Activated naive CD4-positive, alpha-beta T cell (primary cell): ENCODE measurements at regions not wholly inside any gene's neighbourhood (a gene's known extent, or its start where the extent isn't known, plus 50 kb on each side); places are given as distances from the start of the nearest gene placed in this dataset.

Experiments
- DNase-seq, 4 experiments: peaks; one replicate each; lab custom pipeline; 2025; lab: John Stamatoyannopoulos, UW

DNA sequence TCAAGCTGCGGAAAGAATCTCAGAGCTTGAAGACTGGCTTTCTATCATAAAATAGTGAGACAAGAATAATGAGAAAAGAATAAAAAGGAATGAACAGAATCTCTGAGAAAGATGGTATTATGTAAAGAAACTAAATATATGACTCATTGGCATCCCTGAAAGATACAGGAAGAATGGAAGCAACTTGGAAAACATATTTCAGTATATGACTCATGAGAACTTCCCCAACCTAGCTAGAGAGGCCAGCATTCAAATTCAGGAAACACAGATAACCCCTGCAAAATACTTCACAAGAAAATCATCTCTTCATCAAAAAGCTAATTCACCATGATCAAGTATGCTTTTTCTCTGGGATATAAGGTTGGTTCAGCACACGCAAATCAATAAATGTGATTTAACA is 2318.0 kb downstream of the PCDH9 start:
- DNase-seq, result no peak

DNA sequence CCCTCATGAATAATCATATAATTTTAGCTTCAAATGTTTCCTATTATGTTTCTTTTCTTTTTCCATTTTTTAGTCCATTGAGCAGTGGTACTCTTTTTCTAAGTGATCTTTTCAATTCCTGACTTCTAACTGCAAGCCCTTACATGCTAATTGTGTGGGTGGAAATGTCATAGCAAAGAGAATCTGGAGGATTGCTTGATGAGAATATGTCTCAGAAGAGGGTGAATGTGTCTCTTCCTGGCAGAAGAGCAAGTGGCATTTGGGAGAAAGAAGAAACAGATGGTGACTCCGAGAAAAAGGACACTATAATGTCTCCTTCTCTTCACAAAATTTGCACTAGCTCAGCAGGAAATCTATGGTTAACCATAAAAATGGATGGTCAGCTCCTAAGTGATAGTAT is 2320.0 kb downstream of the PCDH9 start:
- DNase-seq, result no peak

DNA sequence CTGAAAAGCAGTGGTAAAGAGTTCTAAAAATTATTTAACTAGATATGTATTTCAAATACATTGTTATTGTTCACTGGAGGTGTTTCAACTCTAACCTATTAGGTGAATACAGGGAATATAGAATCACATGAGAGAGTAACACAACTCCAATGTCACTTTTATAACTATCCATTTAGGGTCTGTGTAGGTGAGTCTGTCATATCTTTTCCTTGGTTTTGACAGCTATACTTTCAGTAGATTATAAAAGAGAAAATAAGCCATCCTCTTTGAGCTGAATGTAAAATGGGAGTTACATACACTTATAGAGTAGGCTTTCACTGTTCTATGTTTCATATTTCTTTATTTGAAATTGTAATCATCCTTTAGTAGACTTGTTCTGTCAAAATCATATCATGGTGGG is 2321.0 kb downstream of the PCDH9 start:
- DNase-seq, result no peak

DNA sequence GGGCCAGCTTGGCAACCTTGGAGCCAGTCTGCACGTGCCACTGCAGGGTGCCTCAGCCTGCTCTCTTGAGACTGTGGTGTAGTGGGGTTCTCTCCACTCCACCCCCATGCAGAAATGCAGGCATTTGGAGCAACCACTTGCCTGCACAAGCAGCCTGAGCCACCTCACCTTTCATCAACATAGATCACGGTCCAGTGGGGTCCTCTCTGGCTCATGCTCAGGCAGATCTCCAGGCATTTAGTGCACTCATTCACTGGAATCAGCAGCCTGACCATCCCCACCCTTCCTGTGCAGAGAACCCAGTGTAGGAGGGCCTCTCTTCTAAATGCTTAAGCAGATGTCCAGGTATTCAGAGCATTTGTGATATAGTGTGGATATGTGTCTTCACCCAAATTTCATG is 2330.1 kb downstream of the PCDH9 start:
- no peak for DNase-seq

DNA sequence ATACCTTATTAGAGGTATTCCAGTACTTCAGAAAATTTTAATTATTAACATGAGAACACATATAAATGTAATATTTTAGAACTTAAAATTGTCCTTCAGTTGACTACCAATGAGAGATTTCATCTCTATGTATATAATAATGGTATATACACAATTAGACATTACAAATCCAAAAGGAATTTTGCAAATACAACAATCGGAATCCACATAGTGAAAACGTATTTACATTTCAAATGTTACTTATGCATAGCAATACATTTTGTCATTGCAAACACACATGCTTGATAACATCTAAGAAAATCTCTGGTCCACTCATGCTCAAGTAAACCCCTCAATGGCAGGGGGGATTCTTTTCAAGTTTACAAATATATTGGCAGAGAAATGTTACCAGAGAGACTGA is 2345.2 kb downstream of the PCDH9 start:
- no peak for DNase-seq

DNA sequence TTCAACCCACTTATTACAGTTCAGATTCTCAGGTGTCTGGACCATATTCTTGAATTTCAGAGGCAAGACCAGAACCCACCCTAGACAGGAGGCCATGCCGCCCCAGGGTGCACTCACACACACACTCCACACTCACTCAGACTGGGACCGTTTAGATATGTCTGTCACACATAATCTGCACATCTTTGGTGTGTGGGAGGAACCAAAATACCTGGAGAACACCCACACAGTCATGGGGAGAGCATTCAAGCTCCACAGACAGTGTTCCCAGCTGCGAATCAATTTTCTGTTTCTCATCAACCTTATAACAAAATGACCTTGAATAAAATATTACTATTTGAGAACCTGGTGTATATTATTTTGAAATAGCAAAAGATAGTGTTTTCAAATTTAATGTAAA is 2353.0 kb downstream of the PCDH9 start:
- DNase-seq, result no peak

DNA sequence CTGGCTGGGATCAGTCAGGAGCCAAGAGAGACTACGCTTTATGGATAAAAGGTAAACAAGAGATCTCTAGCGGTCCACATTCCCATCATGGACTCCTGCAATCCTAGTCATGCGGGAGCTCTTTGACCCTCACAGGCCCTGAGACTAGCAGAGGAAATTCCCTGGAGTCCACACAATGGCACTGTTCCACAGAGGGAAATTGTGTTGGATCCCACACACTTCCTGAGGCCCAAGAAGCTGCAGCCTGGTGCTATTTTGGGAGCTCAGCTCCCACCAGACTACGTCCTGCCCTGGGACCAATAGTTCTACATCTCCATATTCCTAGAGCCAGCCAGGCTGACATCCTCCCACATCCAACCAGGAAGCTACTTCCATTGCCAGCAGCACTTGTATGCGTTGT is 2358.4 kb downstream of the PCDH9 start:
- DNase-seq, result no peak

DNA sequence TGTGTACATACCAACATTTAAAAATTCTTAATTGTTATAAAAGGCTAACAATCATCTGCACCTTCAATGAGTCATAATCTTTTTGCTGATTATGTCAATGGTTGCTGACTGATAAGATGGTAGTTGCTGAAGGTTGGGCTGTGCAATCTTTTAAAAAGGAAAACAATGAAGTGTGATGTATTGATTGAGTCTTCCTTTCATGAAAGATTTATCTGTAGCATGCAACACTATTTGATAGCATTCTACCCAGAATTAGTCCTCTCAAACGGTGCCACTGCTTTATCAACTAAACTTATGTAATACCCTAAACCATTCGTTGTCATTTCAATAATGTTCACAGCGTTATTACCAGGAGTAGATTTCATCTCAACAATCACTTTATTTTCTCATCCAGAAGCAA is 2360.6 kb downstream of the PCDH9 start:
- DNase-seq, result no peak

DNA sequence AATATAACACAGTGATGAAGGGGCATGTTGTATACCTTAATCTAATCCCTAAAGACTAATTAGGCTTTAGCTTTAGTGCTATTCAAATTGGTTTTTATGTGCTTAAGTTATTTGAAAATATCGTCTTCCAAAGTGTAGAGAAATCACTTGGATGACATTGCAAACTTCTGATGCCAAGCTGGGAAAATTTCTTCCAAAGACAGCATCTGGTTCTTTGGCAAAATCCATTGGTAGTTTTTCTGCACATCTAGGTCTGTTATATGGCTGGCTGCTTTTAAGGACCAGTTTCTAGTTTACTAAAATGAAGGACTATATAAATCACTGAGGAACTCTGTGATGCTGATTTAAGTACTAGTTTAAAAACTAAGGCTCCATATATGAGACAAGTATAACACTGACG is 2362.3 kb downstream of the PCDH9 start:
- DNase-seq, result no peak

DNA sequence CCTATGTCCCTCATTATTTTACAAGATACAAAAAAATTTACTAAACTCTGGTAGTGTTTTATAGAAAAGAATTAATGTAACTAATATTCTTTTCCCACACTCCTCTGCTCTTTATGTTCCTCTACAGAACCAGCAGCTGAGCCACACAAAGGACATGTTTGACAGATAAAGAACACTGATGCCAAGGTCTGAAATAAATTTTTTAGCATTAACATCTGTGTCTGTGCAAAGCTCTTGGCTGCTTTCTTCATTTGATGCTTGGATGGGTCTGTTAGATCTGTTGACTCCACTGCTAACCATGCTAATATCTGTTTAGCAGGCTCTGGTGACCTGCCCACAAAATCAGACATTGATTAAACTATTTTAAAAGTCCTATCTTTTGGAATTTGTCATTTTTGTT is 2363.8 kb downstream of the PCDH9 start:
- DNase-seq, result no peak

DNA sequence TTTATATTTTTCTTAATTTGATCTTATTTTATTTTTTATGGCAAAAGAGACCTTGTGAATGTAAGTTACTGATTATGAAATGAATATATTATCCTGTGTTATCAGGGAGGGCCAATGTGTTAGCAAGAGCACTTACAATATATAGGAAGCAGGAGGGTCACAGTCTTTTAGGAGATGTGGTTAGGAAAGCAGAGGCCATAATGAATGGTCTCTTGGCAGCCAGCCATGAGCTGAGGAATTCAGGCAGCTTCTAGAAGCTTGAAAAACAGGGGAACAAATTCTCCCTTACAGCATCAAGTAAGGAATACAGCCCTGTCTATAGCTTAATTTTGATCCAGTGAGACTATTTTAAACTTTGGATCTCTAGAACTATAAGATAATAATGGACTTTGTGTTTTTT is 2374.6 kb downstream of the PCDH9 start:
- no peak for DNase-seq

DNA sequence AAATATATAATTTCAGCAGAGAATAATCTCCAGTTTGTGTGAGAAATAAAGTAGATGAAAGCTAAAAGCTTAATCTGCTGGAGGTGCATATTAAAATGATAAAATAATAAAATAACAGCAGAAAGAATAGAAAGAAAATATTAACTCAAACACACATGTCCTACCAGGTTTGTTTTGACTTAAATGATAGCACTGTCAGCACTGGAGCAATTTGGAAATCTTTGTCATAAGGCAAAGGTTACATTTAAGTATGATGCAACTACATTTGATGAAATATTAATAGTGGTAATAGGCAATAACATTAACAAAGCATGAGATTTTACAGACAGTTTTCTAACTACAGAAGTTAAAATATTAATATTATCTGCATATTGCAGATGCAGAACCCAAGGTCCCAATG is 2380.1 kb downstream of the PCDH9 start:
- no peak for DNase-seq

DNA sequence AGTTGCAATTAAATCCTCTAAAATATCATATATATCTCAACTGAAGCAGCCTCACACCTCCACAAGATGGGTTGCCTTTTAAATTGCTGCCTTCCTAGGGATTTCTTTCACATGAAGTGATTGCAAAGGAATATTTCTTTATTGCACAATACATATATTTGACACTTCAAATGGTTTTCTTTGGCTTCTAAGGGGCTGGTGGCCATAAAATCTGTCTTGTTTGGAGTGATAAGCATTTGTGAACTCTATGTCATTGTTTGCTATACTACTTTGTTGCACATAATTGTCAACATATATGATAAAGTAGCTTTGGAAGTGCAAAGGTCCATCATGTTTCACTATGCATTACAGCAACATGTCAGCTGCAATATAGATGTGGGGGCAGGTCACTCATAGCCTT is 2380.9 kb downstream of the PCDH9 start:
- DNase-seq, result no peak

DNA sequence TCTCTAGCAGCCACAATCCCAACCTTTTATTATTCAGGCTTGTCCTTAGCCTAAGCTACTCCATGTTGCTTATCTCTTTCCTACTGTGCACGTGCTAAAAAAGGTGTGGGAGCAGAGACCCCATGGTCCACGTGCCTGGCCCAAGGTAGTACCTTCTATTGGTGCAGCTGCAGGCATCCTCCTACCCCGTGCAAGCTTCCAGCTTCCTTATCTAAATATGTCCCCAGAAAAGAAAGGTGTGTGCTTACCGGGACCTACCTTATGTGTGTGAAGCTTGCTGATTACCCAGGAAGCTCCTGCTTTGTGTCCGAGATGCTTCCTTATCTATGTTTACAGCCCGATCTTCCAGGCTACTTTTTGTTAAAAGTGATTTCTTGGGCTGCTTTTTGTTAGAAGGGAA is 2382.4 kb downstream of the PCDH9 start:
- no peak for DNase-seq

DNA sequence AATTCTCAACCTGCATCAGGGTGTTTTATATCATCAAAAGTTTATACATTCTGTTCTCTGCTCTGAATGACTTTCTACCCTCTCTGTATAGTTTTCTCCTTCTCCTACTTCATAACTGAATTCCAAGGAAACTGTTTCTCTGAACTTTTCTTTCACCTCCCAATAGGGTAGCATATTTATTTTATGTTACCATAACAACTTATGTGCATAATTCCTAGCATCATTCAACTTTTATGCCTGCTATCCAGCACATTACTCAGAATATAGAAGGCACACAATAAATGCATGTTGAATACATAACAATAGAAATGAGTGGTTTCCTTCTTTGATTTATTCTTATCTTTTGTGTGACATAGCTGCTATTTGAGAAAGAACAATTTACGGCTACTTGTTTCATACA is 2385.0 kb downstream of the PCDH9 start:
- DNase-seq, result no peak

DNA sequence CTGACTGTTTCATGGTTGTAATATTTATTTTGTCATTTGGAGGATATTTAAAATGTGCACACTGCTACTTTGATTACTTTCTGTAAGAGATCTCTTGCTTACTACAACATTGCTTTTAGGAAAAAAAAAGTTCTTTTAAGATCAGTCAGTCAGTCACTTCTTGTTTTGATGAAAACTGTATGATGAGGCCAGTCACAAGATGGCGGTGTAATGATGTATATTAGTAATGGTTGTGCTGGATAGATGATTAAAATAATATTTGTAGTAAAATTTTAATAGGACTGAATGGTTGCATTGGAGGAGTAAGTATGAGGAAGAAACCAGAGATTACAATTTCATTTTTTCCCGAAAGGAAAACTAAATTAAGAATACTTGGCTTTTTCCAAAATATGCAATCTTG is 2411.1 kb downstream of the PCDH9 start:
- DNase-seq, result no peak

DNA sequence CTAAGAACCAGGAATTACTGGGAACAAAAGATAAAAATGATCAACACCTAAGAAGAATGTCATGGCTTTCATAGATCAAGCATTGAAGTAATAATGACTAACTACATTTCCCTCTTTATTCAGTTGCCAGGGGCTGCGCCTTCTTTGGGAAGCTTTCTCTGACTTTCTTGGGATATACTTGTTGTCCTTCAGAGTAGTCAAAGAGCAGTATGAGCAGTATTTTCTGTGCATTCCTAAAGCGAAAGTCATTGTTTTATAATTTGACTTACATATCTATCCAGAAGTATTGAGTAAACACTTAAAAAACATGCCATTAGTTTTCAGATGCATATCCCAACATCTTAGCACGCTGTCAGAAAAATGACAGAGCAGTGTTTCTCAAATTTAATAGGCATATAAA is 2412.4 kb downstream of the PCDH9 start:
- DNase-seq, result no peak

DNA sequence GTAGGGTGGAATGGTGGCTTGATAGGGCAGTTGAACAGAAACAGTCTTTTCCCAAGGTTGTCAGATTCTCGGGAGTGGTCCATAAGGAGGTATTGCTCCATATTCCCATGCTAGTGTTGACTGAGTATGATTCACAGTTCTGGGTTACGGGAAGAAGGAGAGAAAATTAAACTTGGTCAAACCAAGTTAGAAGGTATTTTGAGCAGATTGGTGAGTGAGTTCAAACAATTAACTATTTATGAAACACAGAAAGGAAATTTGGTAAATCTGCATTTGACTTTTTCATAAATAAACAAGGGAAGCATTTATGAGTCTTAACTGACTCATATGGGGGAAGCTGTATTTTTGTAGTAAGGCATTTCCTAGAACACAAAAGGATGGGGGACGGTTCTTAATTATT is 2419.4 kb downstream of the PCDH9 start:
- no peak for DNase-seq

DNA sequence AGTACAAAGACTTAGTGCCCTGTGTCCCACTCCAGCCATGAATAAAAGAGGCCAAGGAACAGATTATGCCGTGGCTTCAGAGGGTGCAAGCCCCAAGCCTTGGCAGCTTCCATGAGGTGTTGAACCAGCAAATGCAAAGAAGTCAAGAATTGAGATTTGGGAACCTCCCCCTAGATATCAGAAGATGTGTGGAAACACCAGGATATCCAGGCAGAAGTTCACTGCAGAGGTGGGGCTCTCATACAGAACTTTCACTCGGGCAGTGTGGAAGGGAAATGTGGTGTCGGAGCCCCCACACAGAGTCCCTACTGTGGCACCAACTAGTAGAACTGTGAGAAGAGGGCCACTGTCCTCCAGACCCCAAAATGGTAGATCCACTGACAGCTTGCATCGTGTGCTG is 2421.4 kb downstream of the PCDH9 start:
- no peak for DNase-seq

DNA sequence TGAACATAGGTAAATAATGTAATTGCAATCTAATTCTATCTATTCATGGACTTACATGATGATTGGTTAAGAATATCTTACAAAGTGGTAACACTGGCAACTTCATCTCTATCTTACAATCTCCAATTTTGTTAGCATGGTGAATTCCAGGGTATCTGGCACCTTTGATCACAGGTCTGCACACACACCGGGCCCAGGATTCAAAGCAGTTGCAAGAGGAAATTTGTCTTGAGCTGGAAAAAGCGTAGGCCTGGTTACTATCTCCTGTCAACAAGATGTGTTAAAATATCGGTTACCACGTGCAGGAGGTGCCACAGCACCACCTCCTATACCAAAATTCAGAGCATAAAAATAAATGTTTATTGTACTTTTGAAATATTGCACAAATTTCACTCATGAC is 2428.4 kb downstream of the PCDH9 start:
- DNase-seq, result no peak

DNA sequence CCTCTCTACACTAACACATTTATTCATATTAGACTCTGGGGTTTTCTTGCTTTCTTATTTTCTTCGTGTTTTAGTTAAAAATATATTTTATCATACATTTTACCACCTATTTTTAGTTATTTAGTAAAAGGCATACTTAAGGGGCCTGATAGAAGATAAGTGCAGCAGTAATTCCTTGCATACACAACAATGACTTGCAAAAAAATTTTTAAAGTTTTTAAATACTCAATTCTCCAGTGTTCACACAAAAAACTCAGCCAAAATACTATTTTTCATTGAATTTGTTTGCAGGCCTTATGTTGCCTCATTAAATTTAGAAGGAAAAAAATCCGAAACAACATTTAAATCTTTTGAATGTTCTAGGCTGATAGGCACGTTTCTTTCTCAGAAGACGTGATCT is 2431.7 kb downstream of the PCDH9 start:
- DNase-seq, result no peak

DNA sequence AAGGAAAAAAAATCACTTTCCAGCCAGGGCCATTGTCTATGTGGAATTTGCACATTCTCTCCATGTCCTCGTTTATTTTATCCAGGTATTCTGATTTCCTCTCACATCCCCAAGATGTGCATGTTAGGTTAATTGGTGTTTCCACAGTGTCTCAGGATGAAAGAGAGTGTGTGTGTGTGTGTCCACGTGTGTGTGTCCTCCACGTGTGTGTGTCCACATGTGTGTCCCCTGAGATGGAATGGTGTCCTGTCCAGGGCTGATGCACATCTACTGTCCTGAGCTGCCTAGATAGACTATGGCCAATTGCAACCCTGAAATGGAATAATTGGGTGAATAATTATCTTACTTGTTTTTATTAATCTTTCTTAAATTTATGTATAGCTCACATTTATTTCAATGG is 2436.5 kb downstream of the PCDH9 start:
- DNase-seq, result no peak

DNA sequence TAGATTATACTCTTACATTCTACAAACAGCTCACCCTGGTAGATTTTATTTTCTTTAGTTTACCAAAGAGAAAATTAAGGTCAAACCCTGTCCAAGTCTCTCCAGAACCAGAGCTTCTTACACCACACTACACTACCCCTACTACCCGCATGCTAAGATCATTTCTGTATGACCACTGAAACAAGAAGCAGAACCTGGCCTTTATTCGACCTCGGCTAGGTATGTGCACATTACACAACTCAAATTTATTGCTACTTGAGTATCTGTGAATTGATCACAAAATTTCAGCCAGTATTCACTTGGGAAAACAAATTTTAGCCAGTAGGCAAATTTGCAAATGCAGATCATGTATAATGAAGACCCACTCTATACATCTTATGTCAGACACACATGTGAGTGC is 2437.0 kb downstream of the PCDH9 start:
- no peak for DNase-seq

DNA sequence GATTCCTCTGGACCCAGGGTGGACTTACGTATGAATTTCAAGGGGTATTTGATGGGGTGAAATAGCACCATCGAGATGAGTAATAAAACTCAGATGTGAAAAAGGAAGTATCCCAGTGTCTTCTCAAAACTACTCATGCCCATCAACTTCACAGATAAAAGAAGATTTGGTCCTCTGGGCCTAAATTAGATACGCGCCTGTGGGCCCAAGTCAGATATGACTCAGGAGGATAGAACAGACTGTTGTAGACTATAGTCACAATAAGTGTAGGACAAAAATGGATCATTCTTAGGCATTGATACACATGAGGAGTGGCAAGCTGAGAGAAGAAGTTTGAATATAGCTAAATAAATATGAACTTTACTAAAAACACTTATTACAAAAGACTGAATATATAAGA is 2438.8 kb downstream of the PCDH9 start:
- no peak for DNase-seq

DNA sequence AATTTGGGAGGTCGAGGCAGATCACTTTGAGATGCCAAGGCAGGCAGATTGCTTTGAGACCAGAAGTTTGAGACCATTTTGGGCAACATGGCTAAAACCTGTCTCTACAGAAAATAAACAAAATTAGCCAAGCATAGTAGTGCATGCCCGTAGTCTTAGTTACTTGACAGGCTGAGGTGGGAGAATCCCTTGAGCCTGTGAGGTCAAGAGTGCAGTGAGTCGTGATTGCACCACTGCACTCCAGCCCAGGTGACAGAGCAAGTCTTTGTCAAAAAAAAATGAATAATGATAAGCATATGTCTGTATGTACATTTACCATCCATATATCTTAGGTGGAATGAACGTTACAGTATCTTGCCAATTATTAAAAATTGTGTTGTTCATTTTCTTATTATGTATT is 2447.7 kb downstream of the PCDH9 start:
- DNase-seq, result no peak
